Erythroblast (primary cell): ENCODE measurements at regions not wholly inside any gene's neighbourhood (a gene's known extent, or its start where the extent isn't known, plus 50 kb on each side); places are given as distances from the start of the nearest gene placed in this dataset.

Experiments
- GATA1 ChIP-seq: IDR thresholded peaks from 2 replicates; pipeline ENCODE4 v1.6.1; 2011; ENCODE audit warnings: low read depth, mild to moderate bottlenecking, control low read depth, low read length, moderate library complexity
- POLR2A ChIP-seq: IDR thresholded peaks from 2 replicates; pipeline ENCODE4 v1.6.1; 2011; ENCODE audit warnings: mild to moderate bottlenecking, low read length

GRCh38 chr20:61139031-61139430 is 113.0 kb upstream of the CDH4 start:
- TF ChIP-seq POLR2A (no peak), GATA1 (no peak)
